DMS 273 (cell line): ENCODE measurements at regions not wholly inside any gene's neighbourhood (a gene's known extent, or its start where the extent isn't known, plus 50 kb on each side); places are given as distances from the start of the nearest gene placed in this dataset.

Experiments used
- DNase-seq: peaks from one replicate; lab custom pipeline; 2025; ENCODE audit not compliant: unreplicated experiment; lab: John Stamatoyannopoulos, UW

DNA sequence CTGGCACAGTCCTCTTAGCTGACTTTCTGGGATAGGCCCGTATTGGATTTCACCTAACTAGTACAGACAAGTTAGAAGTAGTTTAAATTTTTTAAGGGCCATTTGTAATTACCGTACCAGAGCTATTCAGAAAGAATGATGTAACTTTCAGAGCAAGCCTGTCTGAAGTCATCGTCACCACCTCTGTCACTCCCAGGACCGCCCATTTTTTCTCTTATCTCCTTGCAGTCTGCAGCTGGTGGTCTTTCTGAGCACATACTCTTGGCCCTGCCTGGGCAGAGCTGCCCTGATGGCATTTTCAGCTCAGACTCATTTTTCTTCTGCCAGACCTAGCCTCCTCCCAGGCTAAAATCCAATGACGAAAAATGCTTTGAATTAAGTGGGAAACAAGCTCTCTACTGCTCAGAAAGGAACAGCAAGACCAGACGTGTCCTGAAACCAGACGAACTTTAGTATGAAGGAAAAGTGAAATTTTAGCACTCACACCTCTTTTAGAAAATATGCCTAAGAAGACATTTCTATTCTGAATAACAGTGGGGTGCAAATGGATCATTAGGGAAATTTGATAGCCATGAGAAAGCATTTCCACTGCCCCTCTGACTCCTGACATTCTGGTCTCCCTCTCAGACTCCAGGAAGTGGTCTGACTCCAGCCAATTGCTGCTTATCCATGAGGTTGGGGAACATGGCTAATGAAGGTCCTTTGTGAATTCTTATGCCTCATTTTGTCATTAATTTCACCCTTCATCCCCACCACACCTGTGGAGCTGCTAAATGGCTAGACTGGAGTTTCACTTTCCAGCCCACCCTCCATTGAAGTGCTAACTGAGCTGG, 162.4 kb upstream of the GYPA start:
- DNase-seq, result no peak

GRCh38 chr4:144304025-144304424, 163.5 kb upstream of the GYPA start:
- DNase-seq, result no peak

- DNase-seq, result no peak
Observed at GRCh38 chr4:144310535-144310934, 170.0 kb upstream of the GYPA start.

GRCh38 chr4:144313370-144313769, 172.9 kb upstream of the GYPA start:
- no peak for DNase-seq

GRCh38 chr4:144316869-144317268, 176.4 kb upstream of the GYPA start:
- no peak for DNase-seq

DNA sequence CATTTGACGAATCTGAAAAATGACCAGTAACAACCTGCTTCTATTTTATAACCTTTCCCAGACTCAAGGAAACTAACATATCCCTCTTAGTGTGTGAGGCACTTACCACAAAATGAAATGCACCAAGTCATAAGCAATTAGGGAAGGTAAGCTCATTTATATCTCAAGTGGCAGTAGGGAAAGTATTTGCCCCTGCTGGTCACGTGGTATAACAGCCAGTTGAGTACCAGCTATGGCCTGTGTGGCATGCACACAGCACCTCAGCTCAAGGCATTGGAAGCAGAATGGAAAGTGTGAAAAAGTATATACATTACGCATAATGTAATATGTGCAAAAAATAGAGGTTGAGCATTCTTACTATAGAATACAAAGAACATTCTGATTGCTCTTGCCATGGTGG, 178.3 kb upstream of the GYPA start:
- DNase-seq, result no peak

GRCh38 chr4:144336633-144337032, 196.1 kb upstream of the GYPA start:
- DNase-seq, result no peak

- no peak for DNase-seq
Observed at GRCh38 chr4:144338148-144338547, 197.6 kb upstream of the GYPA start.

- no peak for DNase-seq
Observed at GRCh38 chr4:144338834-144339233, 198.3 kb upstream of the GYPA start.

DNA sequence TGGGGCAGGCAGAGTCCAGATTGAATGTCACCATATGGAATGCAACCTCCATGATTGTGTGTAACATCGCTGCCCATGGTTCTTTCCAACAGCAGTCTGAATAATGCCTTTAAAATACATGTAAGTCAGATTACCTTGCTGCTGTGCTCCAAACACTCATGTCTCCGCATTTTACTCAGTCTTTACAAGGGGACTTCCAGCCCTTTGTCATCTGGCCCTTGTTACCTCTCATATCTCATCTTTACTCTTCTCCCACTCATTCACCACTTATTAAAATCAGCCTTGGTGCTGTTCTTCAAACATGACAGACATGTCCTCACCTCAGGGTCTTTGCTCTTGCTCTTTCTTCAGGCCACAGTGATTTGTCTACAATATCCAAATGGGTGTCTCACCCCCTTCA, 200.4 kb upstream of the GYPA start:
- DNase-seq, result no peak

GRCh38 chr4:144342949-144343760, 202.6 kb upstream of the GYPA start:
- DNase-seq, result no peak

DNA sequence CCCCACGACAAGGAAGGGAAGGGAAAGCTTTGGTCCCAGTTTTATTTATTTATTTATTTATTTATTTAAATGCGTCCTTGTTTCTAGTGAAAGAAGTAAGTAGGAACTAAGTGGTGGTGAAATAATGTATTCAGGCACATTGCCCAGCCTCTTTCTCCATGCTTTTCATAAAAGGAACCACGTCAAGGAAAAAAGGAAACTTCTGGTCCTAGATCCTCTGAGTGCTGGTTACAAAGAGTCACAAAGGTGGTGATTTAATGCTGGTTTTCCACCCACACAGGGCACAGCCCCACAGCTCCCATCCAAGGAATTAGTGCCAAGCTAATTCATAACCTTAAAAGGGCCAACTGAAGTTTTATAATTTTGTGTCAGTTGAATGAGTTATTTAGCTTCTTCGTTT, 206.6 kb upstream of the GYPA start:
- no peak for DNase-seq

DNA sequence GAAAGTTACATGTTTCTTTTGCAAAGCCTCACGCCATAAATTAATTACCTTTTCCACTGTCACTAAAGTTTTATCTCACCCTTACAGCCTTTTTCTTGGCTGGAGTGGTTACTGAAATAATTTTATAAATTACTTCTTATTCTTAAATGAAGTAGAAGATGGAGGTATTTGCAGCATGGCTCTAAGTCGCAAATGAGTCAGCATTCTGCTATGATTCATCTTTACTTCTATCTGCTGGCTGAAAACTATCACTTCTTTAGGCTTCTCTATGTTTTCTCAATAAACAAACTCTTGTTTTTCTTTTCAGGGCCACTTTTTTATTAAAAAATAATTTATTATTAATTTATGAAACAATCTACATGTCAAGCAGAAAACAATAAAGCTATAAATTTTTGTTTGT, 210.2 kb upstream of the GYPA start:
- DNase-seq, result no peak

- DNase-seq, result no peak
Observed at GRCh38 chr4:144351306-144351705, 210.8 kb upstream of the GYPA start.

DNA sequence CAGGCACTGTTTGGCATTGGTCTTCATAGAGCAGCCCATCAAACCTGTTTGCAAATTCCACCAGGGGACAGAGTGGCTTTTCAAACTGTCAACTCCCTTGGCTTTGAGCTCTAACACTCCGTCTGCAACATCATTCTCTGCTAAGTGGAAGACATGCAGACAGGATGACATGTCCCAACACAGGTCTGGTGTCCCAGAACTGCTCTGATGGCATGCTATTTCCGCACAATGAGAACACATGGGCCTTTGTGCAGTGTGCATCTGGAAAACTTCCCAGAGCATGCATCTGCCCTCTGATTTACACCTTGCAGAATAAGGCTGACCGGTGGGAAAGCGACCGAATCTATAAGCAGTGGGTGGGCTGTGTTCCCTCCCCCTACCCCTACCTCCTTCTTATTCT, 212.8 kb upstream of the GYPA start:
- DNase-seq, result no peak

DNA sequence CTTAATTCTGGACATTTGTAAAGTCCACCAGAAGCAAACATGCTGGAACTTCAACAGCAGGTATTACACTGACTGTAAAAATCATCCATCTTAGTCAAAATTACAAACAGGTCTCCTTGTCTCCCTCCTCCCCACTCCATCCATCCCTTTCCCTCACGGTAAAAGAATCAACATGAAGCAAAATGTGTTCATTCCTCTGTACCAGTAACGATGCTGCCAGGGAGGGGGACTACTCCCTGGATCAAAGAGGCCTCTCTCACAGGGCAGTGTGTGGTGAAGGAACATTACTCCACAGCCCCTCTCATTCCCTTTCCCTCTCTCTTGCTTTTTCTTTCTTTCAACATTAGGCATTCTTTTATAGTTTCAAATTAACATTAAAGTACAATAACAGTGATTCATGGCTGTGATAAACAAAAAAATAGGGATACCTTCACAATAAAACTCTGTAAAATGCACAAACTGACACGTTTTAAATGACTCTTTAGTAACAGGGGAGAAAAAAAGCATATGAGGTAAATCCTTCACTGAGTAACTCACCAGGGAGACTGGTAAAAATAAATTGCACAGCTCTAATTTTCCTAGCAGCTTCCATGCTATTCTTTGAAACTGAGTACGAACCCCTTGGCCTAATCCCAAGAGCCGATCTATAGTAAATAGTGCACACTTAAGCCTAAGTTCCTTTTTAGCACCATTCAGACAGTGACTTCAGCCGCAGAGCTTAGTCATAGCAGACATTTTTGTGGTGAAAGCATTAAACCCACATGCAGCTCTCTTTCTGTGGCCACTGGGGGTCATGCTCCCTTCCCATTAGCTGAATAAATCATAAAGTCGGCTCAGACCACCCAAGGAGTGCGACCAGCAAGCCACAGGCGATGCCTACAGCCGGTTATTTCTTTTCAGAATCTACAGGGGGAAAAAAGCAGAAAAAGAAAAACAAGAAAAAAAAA, 215.6 kb upstream of the GYPA start:
- no peak for DNase-seq

GRCh38 chr4:144356941-144357381, 216.4 kb upstream of the GYPA start:
- DNase-seq, result no peak

GRCh38 chr4:144357975-144358374, 217.5 kb upstream of the GYPA start:
- no peak for DNase-seq

DNA sequence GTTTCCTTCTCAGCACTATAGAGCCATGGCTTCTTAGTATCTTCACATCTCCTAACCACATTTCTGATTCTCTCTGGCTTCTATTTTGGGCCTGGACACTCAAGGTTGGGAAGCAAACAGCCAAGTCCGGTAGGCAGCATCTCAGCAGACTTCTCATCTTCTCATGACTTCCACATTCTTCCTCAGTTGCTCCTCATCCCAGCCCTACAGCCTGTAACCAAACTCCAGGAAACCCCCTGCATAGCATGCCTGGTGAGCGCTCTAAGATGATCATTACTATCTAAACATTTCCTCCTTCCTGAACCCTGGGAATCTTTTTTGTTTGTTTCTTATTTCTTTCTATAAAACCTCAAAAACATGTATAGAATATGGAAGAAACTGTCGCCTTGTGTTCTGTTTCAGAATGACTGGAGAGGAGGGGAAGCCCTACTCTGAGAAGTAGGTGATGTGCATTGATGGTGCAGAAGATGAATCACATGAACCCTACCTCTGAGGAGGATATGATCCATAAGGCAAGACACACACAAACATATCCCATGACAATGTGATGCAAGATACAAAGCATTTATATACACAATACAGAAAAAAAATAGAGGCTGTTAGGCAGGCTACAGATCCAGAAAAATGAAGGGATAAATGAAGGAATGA, 219.8 kb upstream of the GYPA start:
- DNase-seq, result no peak

DNA sequence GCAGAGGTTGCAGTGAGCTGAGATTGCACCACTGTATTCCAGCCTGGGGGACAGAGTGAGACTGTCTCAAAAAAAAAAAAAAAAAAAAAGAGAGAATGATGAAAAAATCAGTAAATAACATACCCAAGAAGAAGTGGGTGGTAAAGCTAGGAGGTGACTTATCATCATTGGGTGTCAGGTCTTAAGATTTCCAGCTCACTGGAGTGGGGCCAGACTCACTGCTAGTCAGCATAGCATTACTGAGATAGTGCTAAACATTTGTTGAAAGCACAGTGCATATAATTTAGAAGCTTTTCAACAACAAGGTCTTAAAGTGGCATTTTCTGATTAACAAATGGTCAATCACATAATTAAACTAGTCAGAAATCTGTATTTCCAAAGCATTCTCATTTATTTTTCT, 221.8 kb upstream of the GYPA start:
- no peak for DNase-seq

- DNase-seq, result no peak
Observed at GRCh38 chr4:144363890-144364289, 223.4 kb upstream of the GYPA start.
